HCT116 (cell line): ENCODE measurements at regions not wholly inside any gene's neighbourhood (a gene's known extent, or its start where the extent isn't known, plus 50 kb on each side); places are given as distances from the start of the nearest gene placed in this dataset.

Experiments used
- ATAC-seq: fragments of 200-7000 bp; cut with Tn5 transposase; 2 replicates; pipeline ENCODE4 v1.9.1; 2020; ENCODE audit warnings: mild to moderate bottlenecking, moderate library complexity
- BruUV-seq: library from RNA; stranded (reverse); fragments of 400-500 nt; replicated peaks from 2 replicates; lab custom pipeline; 2021; lab: Mats Ljungman, UMichigan
- CTCF ChIA-PET: fragments of 300-600 bp; sonication (Branson Sonifier 250); formaldehyde crosslinking; loops from one replicate; lab custom pipeline; 2021; ENCODE audit warnings: antibody characterized with exemption; lab: Charles Lee
- POLR2A ChIA-PET: fragments of 300-600, 350-600 bp; sonication (Branson Sonifier 250); formaldehyde crosslinking; loops from one replicate; lab custom pipeline; 2021; ENCODE audit warnings: antibody characterized with exemption; lab: Charles Lee
- RAD21 ChIA-PET, 2 experiments: fragments of 300-600 bp; sonication (Branson Sonifier 250); formaldehyde crosslinking; loops; one replicate each; lab custom pipeline; 2023; ENCODE audit warnings: low total read pairs in 2 of 2; ENCODE audit not compliant: uncharacterized antibody in 2 of 2, unreplicated experiment in 2 of 2, low non-redundant PET in 1 of 2; lab: Charles Lee
- DNase-seq: peaks from one replicate; pipeline ENCODE4 v3.0.0-alpha.2; 2010; ENCODE audit warnings: low read depth, low spot score
- H2AFZ ChIP-seq: fragments of 200-600 bp; shearing (Covaris generic), sonication (generic); 2 replicates; pipeline ENCODE4 v1.6.1; 2017; ENCODE audit warnings: low read depth, mixed run types, mixed read lengths, antibody characterized with exemption, low read length; ENCODE audit not compliant: poor library complexity, severe bottlenecking
- H3K27ac ChIP-seq: 2 replicates; pipeline ENCODE4 v1.5.1; 2012; ENCODE audit warnings: low read depth, low read length
- H3K27me3 ChIP-seq: fragments of 200-600 bp; sonication (generic); 2 replicates; pipeline ENCODE4 v1.6.1; 2016; ENCODE audit warnings: mixed run types, low read length, mixed read lengths; ENCODE audit not compliant: insufficient read depth
- H3K36me3 ChIP-seq, 2 experiments: fragments of 200-500 bp in 1 of 2; fragments of 200-600 bp in 1 of 2; sonication (Bioruptor generic) in 1 of 2; sonication (generic) in 1 of 2; 2 replicates each; pipeline versions ENCODE4 v1.5.1 to v1.6.1; 2014 to 2016; ENCODE audit warnings: low read length in 2 of 2, inconsistent platforms in 1 of 2, mixed read lengths in 1 of 2, mixed run types in 1 of 2; ENCODE audit not compliant: insufficient read depth in 2 of 2, control insufficient read depth in 1 of 2
- H3K4me1 ChIP-seq, 2 experiments: fragments of 200-600 bp in 1 of 2; sonication (generic) in 1 of 2; 2 replicates each; pipeline versions ENCODE4 v1.5.1 to v1.6.1; 2012 to 2017; ENCODE audit warnings: low read length in 2 of 2, inconsistent platforms in 1 of 2, mild to moderate bottlenecking in 1 of 2, mixed read lengths in 1 of 2, mixed run types in 1 of 2, moderate library complexity in 1 of 2; ENCODE audit not compliant: insufficient read depth in 2 of 2, control insufficient read depth in 1 of 2
- H3K4me2 ChIP-seq: fragments of 200-600 bp; sonication (generic); 2 replicates; pipeline ENCODE4 v1.6.1; 2017; ENCODE audit warnings: mixed run types, low read length, mixed read lengths
- H3K4me3 ChIP-seq, 2 experiments: fragments of 200-600 bp in 1 of 2; sonication (generic) in 1 of 2; replicated peaks in 1 of 2; 2 replicates each; pipeline ENCODE4 v1.5.1; 2011 to 2016; ENCODE audit warnings: low read length in 2 of 2, control low read depth in 1 of 2, low read depth in 1 of 2, mild to moderate bottlenecking in 1 of 2, mixed read lengths in 1 of 2, mixed run types in 1 of 2
- H3K79me2 ChIP-seq: fragments of 200-600 bp; sonication (generic); 2 replicates; pipeline ENCODE4 v1.6.1; 2017; ENCODE audit warnings: mild to moderate bottlenecking, mixed run types, low read length, moderate library complexity, mixed read lengths; ENCODE audit not compliant: insufficient read depth
- H3K9ac ChIP-seq: fragments of 200-600 bp; sonication (generic); 2 replicates; pipeline ENCODE4 v1.6.1; 2016; ENCODE audit warnings: low read length, mixed read lengths
- H3K9me2 ChIP-seq: fragments of 200-600 bp; sonication (generic), shearing (Covaris generic); 2 replicates; pipeline ENCODE4 v1.6.1; 2017; ENCODE audit warnings: mixed run types, mild to moderate bottlenecking, moderate library complexity; ENCODE audit not compliant: insufficient read depth
- H3K9me3 ChIP-seq, 2 experiments: fragments of 200-500 bp in 1 of 2; fragments of 200-600 bp in 1 of 2; sonication (Bioruptor generic) in 1 of 2; sonication (generic) in 1 of 2; 2 replicates each; pipeline ENCODE4 v1.6.1; 2014 to 2017; ENCODE audit warnings: low read length in 2 of 2, mixed read lengths in 2 of 2, inconsistent platforms in 1 of 2, low read depth in 1 of 2, mild to moderate bottlenecking in 1 of 2, mixed run types in 1 of 2, moderate library complexity in 1 of 2; ENCODE audit not compliant: control insufficient read depth in 1 of 2, insufficient read depth in 1 of 2
- H4K20me1 ChIP-seq: fragments of 200-600 bp; sonication (generic), shearing (Covaris generic); 2 replicates; pipeline ENCODE4 v1.6.1; 2017; ENCODE audit warnings: mixed run types, mild to moderate bottlenecking, moderate library complexity; ENCODE audit not compliant: insufficient read depth
- CBX3 ChIP-seq: IDR thresholded peaks from 2 replicates; pipeline ENCODE4 v1.6.1; 2012; ENCODE audit warnings: low read depth
- CEBPB ChIP-seq: IDR thresholded peaks from 2 replicates; pipeline ENCODE4 v1.6.1; 2012; ENCODE audit warnings: low read depth
- EGR1 ChIP-seq: IDR thresholded peaks from 2 replicates; pipeline ENCODE4 v1.6.1; 2012; ENCODE audit warnings: low read depth
- ELF1 ChIP-seq: IDR thresholded peaks from 2 replicates; pipeline ENCODE4 v1.6.1; 2012; ENCODE audit warnings: low read depth, borderline replicate concordance
- EZH2 ChIP-seq: fragments of 200-600 bp; sonication (generic); IDR thresholded peaks from 2 replicates; pipeline ENCODE4 v1.6.1; 2017; ENCODE audit warnings: antibody characterized with exemption, mixed run types
- EZH2phosphoT487 ChIP-seq: fragments of 200-600 bp; IDR thresholded peaks from 2 replicates; pipeline ENCODE4 v1.6.1; 2018; ENCODE audit warnings: antibody characterized with exemption, borderline replicate concordance
- POLR2A ChIP-seq: IDR thresholded peaks from 2 replicates; pipeline ENCODE4 v1.7.0; 2011; ENCODE audit warnings: borderline replicate concordance; ENCODE audit not compliant: insufficient read depth, insufficient read length; ENCODE audit errors: extremely low read depth
- POLR2AphosphoS5 ChIP-seq: IDR thresholded peaks from 2 replicates; pipeline ENCODE4 v1.6.1; 2011; ENCODE audit warnings: mild to moderate bottlenecking, low read depth, low read length, moderate library complexity
- RAD21 ChIP-seq: IDR thresholded peaks from 2 replicates; pipeline ENCODE4 v1.6.1; 2012; ENCODE audit warnings: low read depth, mild to moderate bottlenecking
- SP1 ChIP-seq: IDR thresholded peaks from 2 replicates; pipeline ENCODE4 v1.6.1; 2012; ENCODE audit warnings: low read depth
- SRF ChIP-seq: IDR thresholded peaks from 2 replicates; pipeline ENCODE4 v1.6.1; 2012; ENCODE audit warnings: low read depth
- ZFX ChIP-seq: fragments of 450-650 bp; IDR thresholded peaks from 2 replicates; pipeline ENCODE4 v1.6.1; 2017
- ZNF274 ChIP-seq: fragments of 200-500 bp; sonication (Bioruptor generic); IDR thresholded peaks from 2 replicates; pipeline ENCODE4 v1.6.1; 2014; ENCODE audit warnings: mild to moderate bottlenecking, low read depth, low read length, inconsistent platforms
- intact Hi-C: fragments of 100-400 bp; cut with micrococcal nuclease; formaldehyde crosslinking; loops from 2 replicates; pipeline ENCODE4 v1.10.0; 2022
- TF ChIP-seq, protein P1 (sequence below), 3 experiments: fragments of 200-600 bp in 1 of 3; sonication (generic) in 1 of 3; IDR thresholded peaks in 2 of 3; conservative IDR thresholded peaks in 1 of 3; 2 replicates each; pipeline ENCODE4 v1.5.1; 2012 to 2017; ENCODE audit warnings: low read depth in 2 of 3, low read length in 2 of 3, antibody characterized with exemption in 1 of 3, borderline replicate concordance in 1 of 3, control low read depth in 1 of 3, mild to moderate bottlenecking in 1 of 3, mixed read lengths in 1 of 3, mixed run types in 1 of 3, moderate library complexity in 1 of 3; ENCODE audit not compliant: insufficient read depth in 1 of 3
- TF ChIP-seq, protein P2 (sequence below): IDR thresholded peaks from 2 replicates; pipeline ENCODE4 v1.6.1; 2012; ENCODE audit warnings: low read depth
- TF ChIP-seq, protein P3 (sequence below): IDR thresholded peaks from 2 replicates; pipeline ENCODE4 v1.6.1; 2012
- TF ChIP-seq, protein P4 (sequence below): IDR thresholded peaks from 2 replicates; pipeline ENCODE4 v1.6.1; 2011; ENCODE audit warnings: mild to moderate bottlenecking, low read length, moderate library complexity; ENCODE audit not compliant: insufficient replicate concordance; ENCODE audit errors: extremely low read depth
- TF ChIP-seq, protein P5 (sequence below): IDR thresholded peaks from 2 replicates; pipeline ENCODE4 v1.6.1; 2012

DNA sequence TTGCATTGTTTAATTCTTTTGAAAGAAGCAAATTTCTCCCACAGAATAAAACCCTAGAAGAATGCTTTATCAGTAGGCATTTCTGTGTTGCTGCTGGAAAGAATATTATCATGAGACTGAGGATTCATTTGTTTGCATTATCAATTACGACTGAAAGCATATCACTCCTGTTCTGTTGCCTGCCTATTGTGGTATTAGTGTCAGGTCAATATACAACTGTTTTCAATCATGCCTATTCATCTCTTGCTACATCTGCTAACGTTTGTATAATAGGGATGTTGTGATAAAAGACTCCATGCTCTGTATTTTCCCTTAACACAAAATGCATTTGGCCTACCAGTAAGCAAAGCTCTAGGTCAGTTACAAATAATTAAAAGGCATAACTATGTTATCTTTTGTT lies 221.5 kb downstream of the PTPRC start:
- H3K4me2 ChIP-seq: no peak overlapping the region
- intact Hi-C loops: no loop called here
- no peaks in the 10 kb centered on the region for H3K9me2 ChIP-seq
- H3K4me1 ChIP-seq: no peaks in the 10 kb centered on the region
- no peaks in the 10 kb centered on the region for H3K9me3 ChIP-seq
- no peaks in the 10 kb centered on the region for H3K36me3 ChIP-seq
- no TSS peak for BruUV-seq
- RAD21 ChIA-PET: no interaction called here
- TF ChIP-seq EZH2phosphoT487: no peak
- no peak for TF ChIP-seq POLR2AphosphoS5
- TF ChIP-seq CEBPB: no peak
- no peak for TF ChIP-seq ZFX
- no peak for TF ChIP-seq RAD21
- no peak for TF ChIP-seq SP1
- TF ChIP-seq, protein P1, sequence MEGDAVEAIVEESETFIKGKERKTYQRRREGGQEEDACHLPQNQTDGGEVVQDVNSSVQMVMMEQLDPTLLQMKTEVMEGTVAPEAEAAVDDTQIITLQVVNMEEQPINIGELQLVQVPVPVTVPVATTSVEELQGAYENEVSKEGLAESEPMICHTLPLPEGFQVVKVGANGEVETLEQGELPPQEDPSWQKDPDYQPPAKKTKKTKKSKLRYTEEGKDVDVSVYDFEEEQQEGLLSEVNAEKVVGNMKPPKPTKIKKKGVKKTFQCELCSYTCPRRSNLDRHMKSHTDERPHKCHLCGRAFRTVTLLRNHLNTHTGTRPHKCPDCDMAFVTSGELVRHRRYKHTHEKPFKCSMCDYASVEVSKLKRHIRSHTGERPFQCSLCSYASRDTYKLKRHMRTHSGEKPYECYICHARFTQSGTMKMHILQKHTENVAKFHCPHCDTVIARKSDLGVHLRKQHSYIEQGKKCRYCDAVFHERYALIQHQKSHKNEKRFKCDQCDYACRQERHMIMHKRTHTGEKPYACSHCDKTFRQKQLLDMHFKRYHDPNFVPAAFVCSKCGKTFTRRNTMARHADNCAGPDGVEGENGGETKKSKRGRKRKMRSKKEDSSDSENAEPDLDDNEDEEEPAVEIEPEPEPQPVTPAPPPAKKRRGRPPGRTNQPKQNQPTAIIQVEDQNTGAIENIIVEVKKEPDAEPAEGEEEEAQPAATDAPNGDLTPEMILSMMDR (IDR thresholded peaks at IDR 0.05 in 2 of 3, conservative IDR thresholded peaks at IDR 0.05 in 1 of 3; ENCODE audit: borderline replicate concordance in 1 of 3, insufficient read depth in 1 of 3, low read depth in 2 of 3, low read length in 2 of 3): no peak
- TF ChIP-seq, protein P2, sequence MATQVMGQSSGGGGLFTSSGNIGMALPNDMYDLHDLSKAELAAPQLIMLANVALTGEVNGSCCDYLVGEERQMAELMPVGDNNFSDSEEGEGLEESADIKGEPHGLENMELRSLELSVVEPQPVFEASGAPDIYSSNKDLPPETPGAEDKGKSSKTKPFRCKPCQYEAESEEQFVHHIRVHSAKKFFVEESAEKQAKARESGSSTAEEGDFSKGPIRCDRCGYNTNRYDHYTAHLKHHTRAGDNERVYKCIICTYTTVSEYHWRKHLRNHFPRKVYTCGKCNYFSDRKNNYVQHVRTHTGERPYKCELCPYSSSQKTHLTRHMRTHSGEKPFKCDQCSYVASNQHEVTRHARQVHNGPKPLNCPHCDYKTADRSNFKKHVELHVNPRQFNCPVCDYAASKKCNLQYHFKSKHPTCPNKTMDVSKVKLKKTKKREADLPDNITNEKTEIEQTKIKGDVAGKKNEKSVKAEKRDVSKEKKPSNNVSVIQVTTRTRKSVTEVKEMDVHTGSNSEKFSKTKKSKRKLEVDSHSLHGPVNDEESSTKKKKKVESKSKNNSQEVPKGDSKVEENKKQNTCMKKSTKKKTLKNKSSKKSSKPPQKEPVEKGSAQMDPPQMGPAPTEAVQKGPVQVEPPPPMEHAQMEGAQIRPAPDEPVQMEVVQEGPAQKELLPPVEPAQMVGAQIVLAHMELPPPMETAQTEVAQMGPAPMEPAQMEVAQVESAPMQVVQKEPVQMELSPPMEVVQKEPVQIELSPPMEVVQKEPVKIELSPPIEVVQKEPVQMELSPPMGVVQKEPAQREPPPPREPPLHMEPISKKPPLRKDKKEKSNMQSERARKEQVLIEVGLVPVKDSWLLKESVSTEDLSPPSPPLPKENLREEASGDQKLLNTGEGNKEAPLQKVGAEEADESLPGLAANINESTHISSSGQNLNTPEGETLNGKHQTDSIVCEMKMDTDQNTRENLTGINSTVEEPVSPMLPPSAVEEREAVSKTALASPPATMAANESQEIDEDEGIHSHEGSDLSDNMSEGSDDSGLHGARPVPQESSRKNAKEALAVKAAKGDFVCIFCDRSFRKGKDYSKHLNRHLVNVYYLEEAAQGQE: no peak
- no peak for TF ChIP-seq EGR1
- no peak for TF ChIP-seq SRF
- TF ChIP-seq POLR2A: no peak
- TF ChIP-seq CBX3: no peak
- TF ChIP-seq, protein P3, sequence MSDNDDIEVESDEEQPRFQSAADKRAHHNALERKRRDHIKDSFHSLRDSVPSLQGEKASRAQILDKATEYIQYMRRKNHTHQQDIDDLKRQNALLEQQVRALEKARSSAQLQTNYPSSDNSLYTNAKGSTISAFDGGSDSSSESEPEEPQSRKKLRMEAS: no peak
- TF ChIP-seq, protein P4, sequence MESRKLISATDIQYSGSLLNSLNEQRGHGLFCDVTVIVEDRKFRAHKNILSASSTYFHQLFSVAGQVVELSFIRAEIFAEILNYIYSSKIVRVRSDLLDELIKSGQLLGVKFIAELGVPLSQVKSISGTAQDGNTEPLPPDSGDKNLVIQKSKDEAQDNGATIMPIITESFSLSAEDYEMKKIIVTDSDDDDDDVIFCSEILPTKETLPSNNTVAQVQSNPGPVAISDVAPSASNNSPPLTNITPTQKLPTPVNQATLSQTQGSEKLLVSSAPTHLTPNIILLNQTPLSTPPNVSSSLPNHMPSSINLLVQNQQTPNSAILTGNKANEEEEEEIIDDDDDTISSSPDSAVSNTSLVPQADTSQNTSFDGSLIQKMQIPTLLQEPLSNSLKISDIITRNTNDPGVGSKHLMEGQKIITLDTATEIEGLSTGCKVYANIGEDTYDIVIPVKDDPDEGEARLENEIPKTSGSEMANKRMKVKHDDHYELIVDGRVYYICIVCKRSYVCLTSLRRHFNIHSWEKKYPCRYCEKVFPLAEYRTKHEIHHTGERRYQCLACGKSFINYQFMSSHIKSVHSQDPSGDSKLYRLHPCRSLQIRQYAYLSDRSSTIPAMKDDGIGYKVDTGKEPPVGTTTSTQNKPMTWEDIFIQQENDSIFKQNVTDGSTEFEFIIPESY: no peak
- no peak for TF ChIP-seq ELF1
- TF ChIP-seq EZH2: no peak
- TF ChIP-seq ZNF274: no peak
- TF ChIP-seq, protein P5, sequence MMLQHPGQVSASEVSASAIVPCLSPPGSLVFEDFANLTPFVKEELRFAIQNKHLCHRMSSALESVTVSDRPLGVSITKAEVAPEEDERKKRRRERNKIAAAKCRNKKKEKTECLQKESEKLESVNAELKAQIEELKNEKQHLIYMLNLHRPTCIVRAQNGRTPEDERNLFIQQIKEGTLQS: no peak
- CTCF ChIA-PET: no interaction called here
- H4K20me1 ChIP-seq: no peaks in the 10 kb centered on the region
- H3K79me2 ChIP-seq: no peaks in the 10 kb centered on the region
- H3K27ac ChIP-seq: no peak overlapping the region
- H3K4me3 ChIP-seq: no peak overlapping the region
- no peaks in the 10 kb centered on the region for H3K27me3 ChIP-seq
- POLR2A ChIA-PET: no interaction called here
- no peak overlapping the region for H3K9ac ChIP-seq
- ATAC-seq: no peak
- no peak overlapping the region for H2AFZ ChIP-seq
- no peak for DNase-seq
